ENCODE measurements at regions not wholly inside any gene's neighbourhood (a gene's known extent, or its start where the extent isn't known, plus 50 kb on each side); places are given as distances from the start of the nearest gene placed in this dataset.

DNA sequence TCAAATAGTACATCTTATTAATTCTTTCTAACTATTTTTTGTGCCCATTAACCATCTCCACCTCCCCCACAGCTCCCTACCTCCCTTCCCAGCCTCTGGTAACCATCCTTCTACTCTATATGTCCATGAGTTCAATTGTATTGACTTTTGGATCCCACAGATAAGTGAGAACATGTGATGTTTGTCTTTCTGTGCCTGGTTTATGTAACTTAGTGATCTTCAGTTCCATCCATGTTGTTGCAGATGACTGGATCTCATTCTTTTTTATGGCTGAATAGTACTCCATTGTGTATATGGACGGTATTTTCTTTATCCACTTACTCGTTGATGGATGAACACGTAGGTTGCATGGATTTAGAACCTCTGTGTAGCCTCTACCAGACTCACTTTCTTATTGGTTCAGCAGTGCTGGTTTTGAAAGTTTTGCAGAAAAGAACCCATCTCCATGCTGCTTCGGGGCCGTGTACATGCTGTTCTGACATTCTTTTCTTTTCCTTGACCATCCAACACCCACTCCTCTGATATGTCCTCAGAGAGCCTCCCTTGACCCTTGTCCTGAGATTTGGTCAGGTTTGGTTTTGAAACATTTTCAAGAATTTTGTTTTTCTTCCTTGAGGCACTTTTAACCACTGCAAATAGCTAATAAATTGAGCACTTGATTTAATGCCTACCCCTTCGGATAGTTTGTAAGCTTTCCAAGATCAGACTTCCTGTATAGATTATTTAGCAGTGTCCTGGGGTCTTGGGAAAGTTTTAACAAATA, 231.2 kb upstream of the ZFP64 start:
- H3F3A ChIP-seq (ENCODE audit: low read depth), result peaks cover 3% of the 10 kb centered on the region; the same call in 1 of the 2 replicates
- H3K4me1 ChIP-seq (ENCODE audit: insufficient read depth, low read length, poor library complexity, severe bottlenecking), result no peaks in the 10 kb centered on the region

DNA sequence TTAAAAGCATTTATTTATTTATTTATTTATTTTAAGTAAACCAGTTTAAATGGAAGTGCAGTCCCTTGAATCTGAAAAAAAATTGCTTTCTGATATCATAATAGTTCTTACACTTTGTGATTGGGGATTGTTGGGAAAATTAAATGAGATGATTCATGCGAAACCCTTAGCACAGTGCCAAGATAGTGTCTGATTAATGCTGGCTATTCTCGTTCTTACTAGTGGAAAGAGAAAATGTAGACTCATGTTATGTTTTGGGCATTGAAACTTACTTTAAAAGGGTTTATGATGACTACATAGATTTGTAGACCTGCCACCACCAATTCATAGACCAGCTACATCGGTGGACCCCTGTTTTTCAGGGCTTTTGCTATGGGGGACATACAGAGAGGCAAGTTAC, 229.2 kb upstream of the ZFP64 start:
- no peaks in the 10 kb centered on the region for H3K9me2 ChIP-seq (replicated peaks; ENCODE audit: low read depth, low read length)
- H3K79me2 ChIP-seq (ENCODE audit: insufficient read depth, low read length), result no peaks in the 10 kb centered on the region
- no peaks in the 10 kb centered on the region for H3K4me1 ChIP-seq (ENCODE audit: insufficient read depth, low read length, poor library complexity, severe bottlenecking)
- no peak overlapping the region for H2AFZ ChIP-seq (ENCODE audit: low read length)
- no peaks in the 10 kb centered on the region for H3K9me3 ChIP-seq (ENCODE audit: insufficient read depth, low read depth, low read length)
- no peak overlapping the region for H3K4me3 ChIP-seq (ENCODE audit: low read length, poor library complexity, severe bottlenecking)
- H3K27me3 ChIP-seq (ENCODE audit: insufficient read depth, low read length, poor library complexity, severe bottlenecking), result no peaks in the 10 kb centered on the region
- no peaks in the 10 kb centered on the region for H3K36me3 ChIP-seq (ENCODE audit: insufficient read depth, low read length)
- TF ChIP-seq EZH2phosphoT487 (IDR thresholded peaks at IDR 0.05; ENCODE audit: borderline replicate concordance), result no peak
- TF ChIP-seq, protein P1, sequence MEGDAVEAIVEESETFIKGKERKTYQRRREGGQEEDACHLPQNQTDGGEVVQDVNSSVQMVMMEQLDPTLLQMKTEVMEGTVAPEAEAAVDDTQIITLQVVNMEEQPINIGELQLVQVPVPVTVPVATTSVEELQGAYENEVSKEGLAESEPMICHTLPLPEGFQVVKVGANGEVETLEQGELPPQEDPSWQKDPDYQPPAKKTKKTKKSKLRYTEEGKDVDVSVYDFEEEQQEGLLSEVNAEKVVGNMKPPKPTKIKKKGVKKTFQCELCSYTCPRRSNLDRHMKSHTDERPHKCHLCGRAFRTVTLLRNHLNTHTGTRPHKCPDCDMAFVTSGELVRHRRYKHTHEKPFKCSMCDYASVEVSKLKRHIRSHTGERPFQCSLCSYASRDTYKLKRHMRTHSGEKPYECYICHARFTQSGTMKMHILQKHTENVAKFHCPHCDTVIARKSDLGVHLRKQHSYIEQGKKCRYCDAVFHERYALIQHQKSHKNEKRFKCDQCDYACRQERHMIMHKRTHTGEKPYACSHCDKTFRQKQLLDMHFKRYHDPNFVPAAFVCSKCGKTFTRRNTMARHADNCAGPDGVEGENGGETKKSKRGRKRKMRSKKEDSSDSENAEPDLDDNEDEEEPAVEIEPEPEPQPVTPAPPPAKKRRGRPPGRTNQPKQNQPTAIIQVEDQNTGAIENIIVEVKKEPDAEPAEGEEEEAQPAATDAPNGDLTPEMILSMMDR (conservative IDR thresholded peaks at IDR 0.05; ENCODE audit: low read length), result no peak
- peaks cover 3% of the 10 kb centered on the region; the same call in 1 of the 2 replicates for H3F3A ChIP-seq (ENCODE audit: low read depth)
- H4K20me1 ChIP-seq (ENCODE audit: insufficient read depth, low read length, poor library complexity, severe bottlenecking), result no peaks in the 10 kb centered on the region
- H3K9ac ChIP-seq (ENCODE audit: low read depth, low read length, poor library complexity, severe bottlenecking), result no peak overlapping the region
- no peak overlapping the region for H3K4me2 ChIP-seq (ENCODE audit: low read depth, low read length, poor library complexity, severe bottlenecking)

More for the DNA sequence above, 231.2 kb upstream of the ZFP64 start:
- no peaks in the 10 kb centered on the region for H3K27me3 ChIP-seq (ENCODE audit: insufficient read depth, low read length, poor library complexity, severe bottlenecking)
- no peak overlapping the region for H2AFZ ChIP-seq (ENCODE audit: low read length)
- no peaks in the 10 kb centered on the region for H3K36me3 ChIP-seq (ENCODE audit: insufficient read depth, low read length)
- H3K4me2 ChIP-seq (ENCODE audit: low read depth, low read length, poor library complexity, severe bottlenecking), result no peak overlapping the region
- H3K79me2 ChIP-seq (ENCODE audit: insufficient read depth, low read length), result no peaks in the 10 kb centered on the region
- TF ChIP-seq, protein P1 (conservative IDR thresholded peaks at IDR 0.05; ENCODE audit: low read length), result no peak
- TF ChIP-seq EZH2phosphoT487 (IDR thresholded peaks at IDR 0.05; ENCODE audit: borderline replicate concordance), result no peak
- H3K9ac ChIP-seq (ENCODE audit: low read depth, low read length, poor library complexity, severe bottlenecking), result no peak overlapping the region
- no peaks in the 10 kb centered on the region for H3K9me3 ChIP-seq (ENCODE audit: insufficient read depth, low read depth, low read length)
- H3K4me3 ChIP-seq (ENCODE audit: low read length, poor library complexity, severe bottlenecking), result no peak overlapping the region
- H4K20me1 ChIP-seq (ENCODE audit: insufficient read depth, low read length, poor library complexity, severe bottlenecking), result no peaks in the 10 kb centered on the region
- no peaks in the 10 kb centered on the region for H3K9me2 ChIP-seq (replicated peaks; ENCODE audit: low read depth, low read length)

DNA sequence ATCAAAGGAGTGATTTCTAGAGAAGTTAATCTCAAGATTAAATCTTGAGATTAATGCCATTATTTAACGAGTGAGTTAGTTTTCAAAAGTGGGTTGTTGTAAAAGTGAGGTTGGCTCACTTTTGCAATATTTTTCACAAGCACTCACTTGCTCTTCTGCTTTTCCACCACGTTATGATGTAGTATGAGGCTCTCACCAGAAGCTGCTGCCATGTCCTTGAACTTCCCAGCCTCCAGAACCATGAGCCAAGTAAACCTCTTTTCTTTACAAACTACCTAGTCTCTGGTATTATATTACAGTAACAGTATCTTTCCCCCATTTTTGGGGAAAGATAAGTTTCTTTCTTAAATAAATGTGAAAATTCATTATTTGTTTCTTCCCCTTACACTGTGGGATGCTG, 227.6 kb upstream of the ZFP64 start:
- H3K4me2 ChIP-seq (ENCODE audit: low read depth, low read length, poor library complexity, severe bottlenecking), result no peak overlapping the region
- no peak overlapping the region for H3K9ac ChIP-seq (ENCODE audit: low read depth, low read length, poor library complexity, severe bottlenecking)
- no peak for TF ChIP-seq EZH2phosphoT487 (IDR thresholded peaks at IDR 0.05; ENCODE audit: borderline replicate concordance)
- TF ChIP-seq, protein P1 (conservative IDR thresholded peaks at IDR 0.05; ENCODE audit: low read length), result no peak
- H3K9me3 ChIP-seq (ENCODE audit: insufficient read depth, low read depth, low read length), result no peaks in the 10 kb centered on the region
- H3K36me3 ChIP-seq (ENCODE audit: insufficient read depth, low read length), result no peaks in the 10 kb centered on the region
- no peak overlapping the region for H2AFZ ChIP-seq (ENCODE audit: low read length)
- no peaks in the 10 kb centered on the region for H3K9me2 ChIP-seq (replicated peaks; ENCODE audit: low read depth, low read length)
- no peaks in the 10 kb centered on the region for H3K4me1 ChIP-seq (ENCODE audit: insufficient read depth, low read length, poor library complexity, severe bottlenecking)
- no peak overlapping the region for H3K4me3 ChIP-seq (ENCODE audit: low read length, poor library complexity, severe bottlenecking)
- peaks cover 3% of the 10 kb centered on the region; the same call in 1 of the 2 replicates for H3F3A ChIP-seq (ENCODE audit: low read depth)
- H4K20me1 ChIP-seq (ENCODE audit: insufficient read depth, low read length, poor library complexity, severe bottlenecking), result no peaks in the 10 kb centered on the region
- no peaks in the 10 kb centered on the region for H3K79me2 ChIP-seq (ENCODE audit: insufficient read depth, low read length)
- H3K27me3 ChIP-seq (ENCODE audit: insufficient read depth, low read length, poor library complexity, severe bottlenecking), result no peaks in the 10 kb centered on the region
